Duodenal mucosa (tissue), 2 donors: ENCODE measurements at regions not wholly inside any gene's neighbourhood (a gene's known extent, or its start where the extent isn't known, plus 50 kb on each side); places are given as distances from the start of the nearest gene placed in this dataset.

ENCODE experiments used
- H3K27ac ChIP-seq: one replicate; pipeline ENCODE4 v1.7.0; 2013; ENCODE audit warnings: low read depth, low read length
- H3K27me3 ChIP-seq, 2 donors: one replicate each; pipeline ENCODE4 v1.7.0; 2013; ENCODE audit warnings: low read length in 2 of 2, control low read depth in 1 of 2; ENCODE audit not compliant: insufficient read depth in 2 of 2, control insufficient read depth in 1 of 2
- H3K36me3 ChIP-seq, 2 donors: one replicate each; pipeline ENCODE4 v1.7.0; 2013; ENCODE audit warnings: low read length in 2 of 2, control low read depth in 1 of 2; ENCODE audit not compliant: insufficient read depth in 2 of 2, control insufficient read depth in 1 of 2
- H3K4me1 ChIP-seq, 2 donors: one replicate each; pipeline ENCODE4 v1.7.0; 2013; ENCODE audit warnings: low read length in 2 of 2, control low read depth in 1 of 2; ENCODE audit not compliant: insufficient read depth in 2 of 2, control insufficient read depth in 1 of 2
- H3K4me3 ChIP-seq, 2 donors: one replicate each; pipeline ENCODE4 v1.7.0; 2013; ENCODE audit warnings: low read length in 2 of 2, low read depth in 1 of 2
- H3K9ac ChIP-seq, 2 donors: one replicate each; pipeline ENCODE4 v1.7.0; 2013; ENCODE audit warnings: low read length in 2 of 2, low read depth in 1 of 2
- H3K9me3 ChIP-seq, 2 donors: one replicate each; pipeline ENCODE4 v1.7.0; 2013; ENCODE audit warnings: low read length in 2 of 2, control low read depth in 1 of 2; ENCODE audit not compliant: control insufficient read depth in 1 of 2

DNA sequence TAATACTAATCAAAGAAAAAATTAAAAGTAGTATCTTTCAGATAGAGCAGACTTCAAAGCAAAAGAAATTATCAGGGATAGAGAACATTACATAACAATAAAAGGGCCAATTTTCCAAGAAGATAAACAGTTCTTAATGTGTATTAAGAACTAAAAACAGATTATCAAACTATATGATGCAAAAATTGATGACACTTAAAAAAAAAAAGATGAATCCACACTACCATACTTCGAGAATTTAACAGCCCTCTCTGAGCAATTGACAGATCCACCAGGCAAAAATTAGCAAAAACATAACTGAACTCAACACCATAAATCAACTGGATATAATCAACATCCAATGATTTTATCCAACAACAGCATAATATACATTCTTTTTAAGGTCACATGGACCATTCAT is 686.5 kb downstream of the LRFN5 start:
- Histone ChIP-seq H3K4me3 (no peak overlapping the region), H3K9ac (no peak overlapping the region), H3K4me1 (no peaks in the 10 kb centered on the region), H3K27me3 (no peaks in the 10 kb centered on the region), H3K9me3 (peaks cover 2 to 14% of the 10 kb centered on the region in 2 donors), H3K36me3 (no peaks in the 10 kb centered on the region), H3K27ac (no peak overlapping the region)

DNA sequence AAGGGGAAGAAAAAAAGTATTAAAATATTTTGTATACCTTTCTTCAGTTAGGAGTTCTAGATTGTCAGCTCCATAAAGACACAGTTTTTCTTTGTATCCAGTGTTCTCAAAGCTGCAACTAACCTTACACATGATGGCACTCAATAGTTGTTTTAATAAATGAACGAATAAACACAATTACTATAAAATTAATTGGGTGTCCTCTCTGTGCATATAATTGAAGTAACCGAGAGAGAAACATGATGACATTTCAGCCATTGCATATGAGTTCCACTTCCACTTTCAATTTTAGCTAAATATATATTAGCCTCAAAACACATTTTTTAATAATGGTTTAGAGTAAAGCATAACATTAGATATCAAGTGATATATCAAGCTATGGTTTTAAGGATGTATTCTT is 671.2 kb downstream of the LRFN5 start:
- Histone ChIP-seq H3K9ac (no peak overlapping the region), H3K4me1 (no peaks in the 10 kb centered on the region), H3K36me3 (no peaks in the 10 kb centered on the region), H3K27me3 (no peaks in the 10 kb centered on the region), H3K9me3 (peaks cover 4 to 6% of the 10 kb centered on the region in 2 donors), H3K4me3 (no peak overlapping the region), H3K27ac (no peak overlapping the region)

DNA sequence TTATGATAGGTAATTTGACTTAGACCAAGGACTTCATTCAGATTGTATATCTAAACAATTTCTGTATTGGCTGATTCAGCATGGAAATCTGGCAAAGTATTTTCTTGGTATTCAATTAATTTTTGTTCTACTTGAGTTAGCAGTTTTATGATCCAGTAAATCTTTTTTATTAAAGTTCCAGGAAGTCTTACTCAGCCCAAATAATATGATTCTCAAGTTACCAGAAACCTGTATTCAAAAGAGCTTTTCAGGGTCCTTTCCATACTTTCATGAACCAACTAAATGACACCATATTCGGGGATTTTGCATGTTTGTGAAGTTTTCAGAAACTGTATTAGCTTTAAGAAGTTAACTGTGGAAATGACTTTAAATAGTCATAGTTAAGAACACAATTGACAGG is 662.6 kb downstream of the LRFN5 start:
- Histone ChIP-seq H3K4me1 (no peaks in the 10 kb centered on the region), H3K27ac (no peak overlapping the region), H3K9me3 (peaks cover 4 to 17% of the 10 kb centered on the region in 2 donors), H3K36me3 (no peaks in the 10 kb centered on the region), H3K27me3 (no peaks in the 10 kb centered on the region), H3K4me3 (no peak overlapping the region), H3K9ac (no peak overlapping the region)

DNA sequence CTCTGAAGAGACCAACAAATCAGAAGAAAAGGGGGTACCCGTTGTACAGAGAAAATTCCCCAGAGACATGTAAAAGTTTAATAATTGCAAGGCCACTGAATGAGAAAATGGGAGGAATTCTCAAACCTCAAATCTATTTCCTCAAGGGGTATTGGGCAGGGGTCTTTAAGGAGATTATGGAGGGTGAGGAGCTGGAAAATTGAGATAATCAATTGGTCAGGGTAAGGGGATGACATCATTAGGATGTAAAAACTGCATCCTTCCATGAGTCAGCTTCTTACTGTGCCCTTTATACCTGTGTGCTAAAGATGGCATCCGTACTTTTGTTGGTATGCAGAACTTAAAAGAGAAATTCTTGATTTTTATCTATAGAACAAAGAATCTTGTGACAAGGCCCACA is 641.5 kb downstream of the LRFN5 start:
- Histone ChIP-seq H3K36me3 (no peaks in the 10 kb centered on the region), H3K27ac (no peak overlapping the region), H3K9me3 (no peaks in the 10 kb centered on the region), H3K27me3 (no peaks in the 10 kb centered on the region), H3K4me3 (no peak overlapping the region), H3K9ac (no peak overlapping the region), H3K4me1 (no peaks in the 10 kb centered on the region)

- Histone ChIP-seq H3K9me3 (peaks cover 0 to 2% of the 10 kb centered on the region in 2 donors), H3K36me3 (no peaks in the 10 kb centered on the region), H3K4me3 (no peak overlapping the region), H3K9ac (no peak overlapping the region), H3K4me1 (no peaks in the 10 kb centered on the region), H3K27me3 (no peaks in the 10 kb centered on the region), H3K27ac (no peak overlapping the region)
Measured at GRCh38 chr14:42241101-42241500, 634.4 kb downstream of the LRFN5 start.

DNA sequence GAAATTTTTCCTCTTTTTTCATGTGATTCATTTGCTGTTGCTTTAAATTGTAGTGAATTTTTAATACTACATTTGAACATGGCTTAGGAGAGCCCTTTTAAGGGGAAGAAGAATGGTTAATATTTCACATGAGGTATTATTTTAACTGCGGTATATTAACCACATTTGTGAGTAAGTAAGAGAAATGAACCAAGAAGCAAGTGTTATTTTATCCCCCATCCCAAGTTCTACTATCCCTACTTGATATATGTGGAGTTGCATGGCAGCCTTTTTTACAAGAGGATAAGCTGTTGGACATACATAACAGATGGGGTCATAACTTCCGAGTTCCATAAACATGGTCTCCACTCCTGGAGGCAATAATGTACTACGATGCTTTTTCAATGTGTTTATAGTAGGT is 623.3 kb downstream of the LRFN5 start:
- Histone ChIP-seq H3K9ac (no peak overlapping the region), H3K9me3 (peaks cover 2 to 9% of the 10 kb centered on the region in 2 donors), H3K36me3 (no peaks in the 10 kb centered on the region), H3K27ac (no peak overlapping the region), H3K4me1 (no peaks in the 10 kb centered on the region), H3K27me3 (no peaks in the 10 kb centered on the region), H3K4me3 (no peak overlapping the region)

DNA sequence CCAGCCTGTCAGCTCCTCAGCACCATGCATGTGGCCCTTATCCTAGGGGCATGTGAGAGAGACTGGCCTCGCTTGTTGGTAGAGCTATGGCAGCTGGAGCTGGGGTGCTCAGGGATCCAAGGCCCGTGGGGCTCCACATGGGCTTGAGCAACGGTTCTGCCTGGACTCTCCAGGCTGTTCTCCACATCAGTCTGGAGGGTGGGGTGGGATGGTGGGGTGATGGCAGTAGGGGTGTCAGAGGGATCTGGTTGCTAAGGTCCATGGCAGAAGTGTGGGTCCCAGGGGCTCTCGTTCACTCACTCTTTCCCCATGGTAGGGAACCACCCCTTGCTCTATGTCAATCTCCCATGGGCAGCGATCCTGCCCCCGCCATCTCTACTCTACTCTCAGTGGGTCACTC is 622.6 kb downstream of the LRFN5 start:
- H3K27ac ChIP-seq: no peak overlapping the region
- no peaks in the 10 kb centered on the region for H3K36me3 ChIP-seq
- peaks cover 2 to 9% of the 10 kb centered on the region in 2 donors for H3K9me3 ChIP-seq
- no peak overlapping the region for H3K9ac ChIP-seq
- H3K4me3 ChIP-seq: no peak overlapping the region
- H3K27me3 ChIP-seq: no peaks in the 10 kb centered on the region
- H3K4me1 ChIP-seq: no peaks in the 10 kb centered on the region

- Histone ChIP-seq H3K4me1 (no peaks in the 10 kb centered on the region), H3K4me3 (no peak overlapping the region), H3K9ac (no peak overlapping the region), H3K27me3 (no peaks in the 10 kb centered on the region), H3K9me3 (peaks cover 2 to 9% of the 10 kb centered on the region in 2 donors), H3K27ac (no peak overlapping the region), H3K36me3 (no peaks in the 10 kb centered on the region)
Measured at GRCh38 chr14:42228611-42229010, 621.9 kb downstream of the LRFN5 start.

- Histone ChIP-seq H3K9me3 (peaks cover 2 to 13% of the 10 kb centered on the region in 2 donors), H3K27me3 (no peaks in the 10 kb centered on the region), H3K27ac (no peak overlapping the region), H3K4me1 (no peaks in the 10 kb centered on the region), H3K9ac (no peak overlapping the region), H3K4me3 (no peak overlapping the region), H3K36me3 (no peaks in the 10 kb centered on the region)
Measured at GRCh38 chr14:42224053-42224888, 617.6 kb downstream of the LRFN5 start.

DNA sequence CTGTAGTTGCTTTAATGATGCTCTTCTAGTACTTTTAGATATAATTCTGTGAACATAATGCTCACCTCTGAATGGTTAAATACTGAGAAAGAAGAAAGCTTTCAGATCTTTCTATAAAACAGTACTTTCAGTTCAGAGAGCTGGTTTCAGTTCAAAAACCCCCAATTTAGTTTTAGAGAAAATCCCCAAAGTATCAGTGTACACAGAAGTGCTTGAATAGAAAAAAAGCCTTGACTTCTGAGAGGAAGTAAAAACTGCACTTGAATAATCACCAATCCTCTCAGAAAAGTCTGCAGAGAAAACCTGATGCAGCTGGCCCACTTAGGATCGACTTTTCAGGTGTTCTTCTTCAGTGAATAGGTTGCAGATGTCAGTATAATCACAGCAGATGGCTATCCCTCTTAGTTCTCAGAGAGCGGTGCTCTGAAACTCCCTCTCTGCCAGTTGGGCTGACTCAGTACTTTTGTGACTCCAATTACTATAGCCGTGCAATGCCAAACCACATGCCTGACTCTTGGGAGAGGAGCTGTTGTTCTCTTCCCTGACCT is 616.3 kb downstream of the LRFN5 start:
- Histone ChIP-seq H3K27ac (no peak overlapping the region), H3K9me3 (peaks cover 0 to 4% of the 10 kb centered on the region in 2 donors), H3K4me1 (no peaks in the 10 kb centered on the region), H3K9ac (no peak overlapping the region), H3K27me3 (no peaks in the 10 kb centered on the region), H3K4me3 (no peak overlapping the region), H3K36me3 (no peaks in the 10 kb centered on the region)
